Stimulated activated CD8-positive, alpha-beta memory T cell treated with anti-CD3 and anti-CD28 coated beads, Interleukin-15, amount 100 ng/mL, for 1 hour (primary cell): ENCODE measurements at regions not wholly inside any gene's neighbourhood (a gene's known extent, or its start where the extent isn't known, plus 50 kb on each side); places are given as distances from the start of the nearest gene placed in this dataset.

Experiments
- DNase-seq: peaks from one replicate; pipeline ENCODE4 v3.0.0-alpha.2; 2020; ENCODE audit warnings: low read depth

- DNase-seq = no peak
These were observed 447.6 kb upstream of the ZMIZ1 start for GRCh38 chr10:78620985-78621799.

GRCh38 chr10:78623578-78624215, 445.1 kb upstream of the ZMIZ1 start:
- DNase-seq = no peak

GRCh38 chr10:78624791-78625190, 444.0 kb upstream of the ZMIZ1 start:
- DNase-seq = no peak

- no peak for DNase-seq
These were observed 442.3 kb upstream of the ZMIZ1 start for GRCh38 chr10:78626471-78626870.

- DNase-seq = no peak
These were observed 441.4 kb upstream of the ZMIZ1 start for GRCh38 chr10:78627254-78627795.

- DNase-seq = no peak
These were observed 439.8 kb upstream of the ZMIZ1 start for GRCh38 chr10:78628976-78629375.

GRCh38 chr10:78629773-78630172, 439.0 kb upstream of the ZMIZ1 start:
- DNase-seq = no peak

GRCh38 chr10:78630944-78631838, 437.6 kb upstream of the ZMIZ1 start:
- no peak for DNase-seq

GRCh38 chr10:78634389-78634815, 434.4 kb upstream of the ZMIZ1 start:
- no peak for DNase-seq

GRCh38 chr10:78634835-78635234, 433.9 kb upstream of the ZMIZ1 start:
- no peak for DNase-seq

GRCh38 chr10:78639629-78640028, 429.1 kb upstream of the ZMIZ1 start:
- no peak for DNase-seq

GRCh38 chr10:78640796-78641636, 427.8 kb upstream of the ZMIZ1 start:
- no peak for DNase-seq

GRCh38 chr10:78641693-78642092, 427.1 kb upstream of the ZMIZ1 start:
- DNase-seq = no peak

- DNase-seq = no peak
These were observed 426.4 kb upstream of the ZMIZ1 start for GRCh38 chr10:78642269-78642816.

GRCh38 chr10:78643513-78643912, 425.3 kb upstream of the ZMIZ1 start:
- DNase-seq = no peak

- no peak for DNase-seq
These were observed 424.2 kb upstream of the ZMIZ1 start for GRCh38 chr10:78644550-78644949.

GRCh38 chr10:78645169-78645686, 423.5 kb upstream of the ZMIZ1 start:
- no peak for DNase-seq

GRCh38 chr10:78645975-78646374, 422.8 kb upstream of the ZMIZ1 start:
- no peak for DNase-seq

GRCh38 chr10:78648256-78648860, 420.4 kb upstream of the ZMIZ1 start:
- no peak for DNase-seq

- no peak for DNase-seq
These were observed 419.3 kb upstream of the ZMIZ1 start for GRCh38 chr10:78649429-78649828.
